ENCODE measurements at regions not wholly inside any gene's neighbourhood (a gene's known extent, or its start where the extent isn't known, plus 50 kb on each side); places are given as distances from the start of the nearest gene placed in this dataset.

GRCh38 chr6:125375821-125376220 is 74.1 kb upstream of the HDDC2 start:
- TF ChIP-seq CTCF (IDR thresholded peaks at IDR 0.05) (no peak), ZFX (IDR thresholded peaks at IDR 0.05; ENCODE audit: borderline replicate concordance) (no peak)
